ENCODE measurements at regions not wholly inside any gene's neighbourhood (a gene's known extent, or its start where the extent isn't known, plus 50 kb on each side); places are given as distances from the start of the nearest gene placed in this dataset.
"Not testable (repeated sequence)": the region's sequence is repeated elsewhere in the genome, so short reads cannot be mapped to it uniquely, and the experiment has no call there.

- DNase-seq: no peak
These were observed 50.6 kb upstream of the NKD1 start for GRCh38 chr16:50497592-50497991.

GRCh38 chr16:50496990-50497389, 51.2 kb upstream of the NKD1 start:
- DNase-seq: no peak

GRCh38 chr16:50495673-50496072, 52.5 kb upstream of the NKD1 start:
- no peak for DNase-seq

- DNase-seq: no peak
These were observed 53.4 kb upstream of the NKD1 start for GRCh38 chr16:50494501-50495491.

- DNase-seq: no peak
These were observed 56.7 kb upstream of the NKD1 start for GRCh38 chr16:50491516-50491915.

- DNase-seq: no peak
These were observed 57.4 kb upstream of the NKD1 start for GRCh38 chr16:50490828-50491227.

GRCh38 chr16:50489182-50489581, 59.0 kb upstream of the NKD1 start:
- no peak for DNase-seq

- no peak for DNase-seq
These were observed 60.7 kb upstream of the NKD1 start for GRCh38 chr16:50487528-50487927.

- not testable (repeated sequence) for DNase-seq
These were observed 62.0 kb upstream of the NKD1 start for GRCh38 chr16:50486162-50486561.

GRCh38 chr16:50485232-50485631, 63.0 kb upstream of the NKD1 start:
- no peak for DNase-seq

- DNase-seq: no peak
These were observed 65.9 kb upstream of the NKD1 start for GRCh38 chr16:50482271-50482670.

GRCh38 chr16:50480206-50480605, 68.0 kb upstream of the NKD1 start:
- no peak for DNase-seq

- DNase-seq: no peak
These were observed 68.4 kb upstream of the NKD1 start for GRCh38 chr16:50479771-50480170.

GRCh38 chr16:50478773-50479149, 69.4 kb upstream of the NKD1 start:
- DNase-seq: no peak

GRCh38 chr16:50478075-50478772, 70.0 kb upstream of the NKD1 start:
- DNase-seq: no peak

- DNase-seq: no peak
These were observed 71.5 kb upstream of the NKD1 start for GRCh38 chr16:50476486-50477255.

- DNase-seq: no peak
These were observed 73.0 kb upstream of the NKD1 start for GRCh38 chr16:50475170-50475569.

GRCh38 chr16:50474138-50474537, 74.1 kb upstream of the NKD1 start:
- no peak for DNase-seq

- no peak for DNase-seq
These were observed 74.7 kb upstream of the NKD1 start for GRCh38 chr16:50473356-50473945.

GRCh38 chr16:50472472-50472871, 75.7 kb upstream of the NKD1 start:
- no peak for DNase-seq

GRCh38 chr16:50470687-50471086, 77.5 kb upstream of the NKD1 start:
- DNase-seq: no peak

GRCh38 chr16:50469744-50470321, 78.4 kb upstream of the NKD1 start:
- no peak for DNase-seq
